Keratinocyte (primary cell): ENCODE measurements at regions not wholly inside any gene's neighbourhood (a gene's known extent, or its start where the extent isn't known, plus 50 kb on each side); places are given as distances from the start of the nearest gene placed in this dataset.

Source experiments
- DNase-seq: peaks from one replicate; pipeline ENCODE4 v3.0.0-alpha.2; 2011; ENCODE audit warnings: low read depth, missing footprints, low spot score
- FAIRE-seq: peaks from 2 replicates; lab custom pipeline; 2011; peaks lifted over from hg19 to GRCh38; lab: Jason Lieb, UNC
- H2AFZ ChIP-seq: 2 replicates; pipeline ENCODE4 v1.6.0; 2012; ENCODE audit warnings: low read length, control low read depth, inconsistent platforms; ENCODE audit not compliant: control insufficient read depth
- H3K27ac ChIP-seq: 2 replicates; pipeline ENCODE4 v1.5.1; 2011; ENCODE audit warnings: low read length; ENCODE audit not compliant: control insufficient read depth, insufficient read depth
- H3K27me3 ChIP-seq: 3 replicates; pipeline ENCODE4 v1.6.0; 2011; ENCODE audit warnings: low read length; ENCODE audit not compliant: control insufficient read depth, insufficient read depth; ENCODE audit errors: extremely low read depth
- H3K36me3 ChIP-seq, 2 experiments: 2 replicates in 1 of 2; 3 replicates in 1 of 2; pipeline ENCODE4 v1.5.1; 2011; ENCODE audit warnings: low read length in 2 of 2, mild to moderate bottlenecking in 1 of 2; ENCODE audit not compliant: control insufficient read depth in 2 of 2, insufficient read depth in 2 of 2; ENCODE audit errors: extremely low read depth in 1 of 2
- H3K4me1 ChIP-seq: 3 replicates; pipeline ENCODE4 v1.5.1; 2011; ENCODE audit warnings: low read length; ENCODE audit not compliant: control insufficient read depth, insufficient read depth; ENCODE audit errors: extremely low read depth
- H3K4me2 ChIP-seq: 3 replicates; pipeline ENCODE4 v1.6.0; 2011; ENCODE audit warnings: low read depth, low read length; ENCODE audit not compliant: control insufficient read depth, insufficient read depth; ENCODE audit errors: extremely low read depth
- H3K4me3 ChIP-seq, 3 experiments: fragments of 200-600 bp in 1 of 3; sonication (generic) in 1 of 3; 2 replicates in 2 of 3; 3 replicates in 1 of 3; pipeline ENCODE4 v1.5.1; 2011 to 2016; ENCODE audit warnings: low read length in 3 of 3, mild to moderate bottlenecking in 3 of 3, control low read depth in 2 of 3, inconsistent platforms in 1 of 3, low read depth in 1 of 3, mixed read lengths in 1 of 3, mixed run types in 1 of 3, moderate library complexity in 1 of 3; ENCODE audit not compliant: control insufficient read depth in 2 of 3, insufficient read depth in 2 of 3; ENCODE audit errors: extremely low read depth in 1 of 3
- H3K79me2 ChIP-seq: 2 replicates; pipeline ENCODE4 v1.6.0; 2012; ENCODE audit warnings: low read length; ENCODE audit not compliant: control insufficient read depth, insufficient read depth
- H3K9ac ChIP-seq: 3 replicates; pipeline ENCODE4 v1.6.0; 2011; ENCODE audit warnings: low read length; ENCODE audit not compliant: control insufficient read depth, insufficient read depth; ENCODE audit errors: extremely low read depth
- H3K9me1 ChIP-seq: 3 replicates; pipeline ENCODE4 v1.6.0; 2011; ENCODE audit warnings: low read length; ENCODE audit not compliant: control insufficient read depth, insufficient read depth; ENCODE audit errors: extremely low read depth
- H3K9me3 ChIP-seq: 2 replicates; pipeline ENCODE4 v1.5.1; 2012; ENCODE audit warnings: low read depth, low read length; ENCODE audit not compliant: control insufficient read depth
- H4K20me1 ChIP-seq: 3 replicates; pipeline ENCODE4 v1.6.0; 2011; ENCODE audit warnings: low read length; ENCODE audit not compliant: control insufficient read depth, insufficient read depth; ENCODE audit errors: extremely low read depth
- CTCF ChIP-seq, 3 experiments: IDR thresholded peaks in 1 of 3; conservative IDR thresholded peaks in 1 of 3; optimal IDR thresholded peaks in 1 of 3; 2 replicates in 2 of 3; 3 replicates in 1 of 3; pipeline versions ENCODE3 to v1.5.1; 2011; ENCODE audit warnings: low read length in 3 of 3, mild to moderate bottlenecking in 3 of 3, moderate library complexity in 2 of 3, control low read depth in 1 of 3, inconsistent platforms in 1 of 3; ENCODE audit not compliant: insufficient read depth in 2 of 3; ENCODE audit errors: extremely low read depth in 1 of 3
- EZH2 ChIP-seq: IDR thresholded peaks from one replicate; pipeline ENCODE4 v1.6.1; 2012; ENCODE audit warnings: inconsistent platforms, mild to moderate bottlenecking, low read length, moderate library complexity
- dilution Hi-C: fragments of 300-500 bp; cut with MboI; formaldehyde crosslinking; loops from one replicate; pipeline ENCODE4 v1.7.0; 2020; ENCODE audit warnings: low sequenced_read_pairs; ENCODE audit not compliant: extremely low pct_ligation_motif_present

GRCh38 chr6:139529420-139529819 lies 155.0 kb upstream of the CITED2 start:
- dilution Hi-C loops, result no loop called here
- H3K9me3 ChIP-seq, result no peaks in the 10 kb centered on the region
- no peak overlapping the region for H2AFZ ChIP-seq
- no peak overlapping the region for H3K4me3 ChIP-seq
- no peak overlapping the region for H3K27ac ChIP-seq
- no peaks in the 10 kb centered on the region for H3K36me3 ChIP-seq
- H4K20me1 ChIP-seq, result no peaks in the 10 kb centered on the region
- FAIRE-seq, result no peak
- H3K9ac ChIP-seq, result no peak overlapping the region
- no peaks in the 10 kb centered on the region for H3K27me3 ChIP-seq
- no peaks in the 10 kb centered on the region for H3K79me2 ChIP-seq
- peaks cover 13% of the 10 kb centered on the region for H3K4me1 ChIP-seq
- no peak for TF ChIP-seq EZH2
- TF ChIP-seq CTCF (optimal IDR thresholded peaks at IDR 0.05 in 1 of 3, IDR thresholded peaks at IDR 0.05 in 1 of 3, conservative IDR thresholded peaks at IDR 0.05 in 1 of 3; ENCODE audit: extremely low read depth in 1 of 3, insufficient read depth in 2 of 3, low read length in 3 of 3), result no peak
- H3K4me2 ChIP-seq, result no peak overlapping the region
- no peaks in the 10 kb centered on the region for H3K9me1 ChIP-seq
- no peak for DNase-seq

GRCh38 chr6:139528471-139528870 lies 154.0 kb upstream of the CITED2 start:
- Histone ChIP-seq H4K20me1 (no peaks in the 10 kb centered on the region), H3K4me2 (no peak overlapping the region), H3K36me3 (no peaks in the 10 kb centered on the region), H3K9me1 (no peaks in the 10 kb centered on the region), H3K27me3 (no peaks in the 10 kb centered on the region), H3K4me1 (peaks cover 4% of the 10 kb centered on the region), H3K79me2 (no peaks in the 10 kb centered on the region), H3K9me3 (no peaks in the 10 kb centered on the region), H3K4me3 (no peak overlapping the region), H3K9ac (no peak overlapping the region), H2AFZ (no peak overlapping the region), H3K27ac (no peak overlapping the region)
- DNase-seq, result no peak
- TF ChIP-seq CTCF (optimal IDR thresholded peaks at IDR 0.05 in 1 of 3, IDR thresholded peaks at IDR 0.05 in 1 of 3, conservative IDR thresholded peaks at IDR 0.05 in 1 of 3; ENCODE audit: extremely low read depth in 1 of 3, insufficient read depth in 2 of 3, low read length in 3 of 3) (no peak), EZH2 (no peak)
- FAIRE-seq, result no peak
- dilution Hi-C loops, result no loop called here
